Epithelial cell of proximal tubule (primary cell): ENCODE measurements at regions not wholly inside any gene's neighbourhood (a gene's known extent, or its start where the extent isn't known, plus 50 kb on each side); places are given as distances from the start of the nearest gene placed in this dataset.
"Not testable (repeated sequence)": the region's sequence is repeated elsewhere in the genome, so short reads cannot be mapped to it uniquely, and the experiment has no call there.

Experiments used
- DNase-seq: peaks from one replicate; pipeline ENCODE4 v3.0.0-alpha.2; 2011; ENCODE audit warnings: low read depth
- H3K4me3 ChIP-seq: 2 replicates; pipeline ENCODE4 v1.5.1; 2011; ENCODE audit warnings: low read depth, mild to moderate bottlenecking, low read length
- TF ChIP-seq, protein P1 (sequence below): conservative IDR thresholded peaks from 2 replicates; pipeline ENCODE4 v1.5.1; 2012; ENCODE audit warnings: low read depth, mild to moderate bottlenecking, low read length

DNA sequence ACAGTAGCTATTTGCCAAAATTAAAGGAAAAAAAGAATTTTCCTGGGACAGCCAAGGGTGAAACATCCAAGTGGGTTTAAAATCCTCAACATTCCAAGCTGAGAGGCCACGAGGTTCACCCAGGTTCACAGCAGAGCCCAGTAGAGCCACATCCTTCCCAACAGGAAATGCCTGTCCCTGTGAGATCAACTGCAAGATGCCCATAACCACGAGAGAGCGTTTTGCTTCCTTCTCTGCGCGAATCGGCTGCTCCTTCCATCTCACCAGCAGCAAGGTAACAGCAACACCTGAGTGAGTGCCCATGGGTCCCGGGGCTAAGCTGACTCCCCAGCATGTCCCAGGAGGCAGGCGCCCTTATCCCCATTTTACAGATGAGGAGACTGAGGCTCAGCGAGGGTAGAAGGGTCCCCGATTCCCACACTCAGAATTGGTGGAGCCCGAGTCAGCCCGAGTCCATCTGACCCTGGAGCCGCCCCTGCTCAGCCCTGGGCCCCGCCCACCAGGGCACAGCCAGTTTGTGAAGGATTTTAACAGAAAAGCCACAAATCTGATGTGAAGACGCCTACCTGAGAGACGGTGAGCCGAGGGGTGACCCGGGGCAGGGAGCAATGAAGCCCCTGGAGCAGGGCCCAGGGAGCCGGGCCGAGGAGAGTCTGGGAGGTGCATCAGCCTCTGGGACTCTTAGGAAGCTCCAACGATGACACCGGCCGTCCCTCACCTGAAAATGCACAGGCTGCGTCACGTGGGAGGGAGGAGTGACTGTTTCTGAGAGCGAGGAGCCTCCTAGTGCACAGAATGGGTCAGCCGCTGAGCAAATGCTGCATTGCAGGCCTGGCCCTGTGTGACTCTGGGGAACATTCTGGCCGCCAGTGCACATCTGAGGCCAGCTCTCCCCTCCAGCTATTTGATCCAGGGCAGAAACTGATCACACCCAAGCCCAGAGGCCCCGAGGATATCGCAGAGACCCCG lies 236.9 kb upstream of the SFSWAP start:
- TF ChIP-seq, protein P1, sequence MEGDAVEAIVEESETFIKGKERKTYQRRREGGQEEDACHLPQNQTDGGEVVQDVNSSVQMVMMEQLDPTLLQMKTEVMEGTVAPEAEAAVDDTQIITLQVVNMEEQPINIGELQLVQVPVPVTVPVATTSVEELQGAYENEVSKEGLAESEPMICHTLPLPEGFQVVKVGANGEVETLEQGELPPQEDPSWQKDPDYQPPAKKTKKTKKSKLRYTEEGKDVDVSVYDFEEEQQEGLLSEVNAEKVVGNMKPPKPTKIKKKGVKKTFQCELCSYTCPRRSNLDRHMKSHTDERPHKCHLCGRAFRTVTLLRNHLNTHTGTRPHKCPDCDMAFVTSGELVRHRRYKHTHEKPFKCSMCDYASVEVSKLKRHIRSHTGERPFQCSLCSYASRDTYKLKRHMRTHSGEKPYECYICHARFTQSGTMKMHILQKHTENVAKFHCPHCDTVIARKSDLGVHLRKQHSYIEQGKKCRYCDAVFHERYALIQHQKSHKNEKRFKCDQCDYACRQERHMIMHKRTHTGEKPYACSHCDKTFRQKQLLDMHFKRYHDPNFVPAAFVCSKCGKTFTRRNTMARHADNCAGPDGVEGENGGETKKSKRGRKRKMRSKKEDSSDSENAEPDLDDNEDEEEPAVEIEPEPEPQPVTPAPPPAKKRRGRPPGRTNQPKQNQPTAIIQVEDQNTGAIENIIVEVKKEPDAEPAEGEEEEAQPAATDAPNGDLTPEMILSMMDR, result no peak
- DNase-seq, result no peak

DNA sequence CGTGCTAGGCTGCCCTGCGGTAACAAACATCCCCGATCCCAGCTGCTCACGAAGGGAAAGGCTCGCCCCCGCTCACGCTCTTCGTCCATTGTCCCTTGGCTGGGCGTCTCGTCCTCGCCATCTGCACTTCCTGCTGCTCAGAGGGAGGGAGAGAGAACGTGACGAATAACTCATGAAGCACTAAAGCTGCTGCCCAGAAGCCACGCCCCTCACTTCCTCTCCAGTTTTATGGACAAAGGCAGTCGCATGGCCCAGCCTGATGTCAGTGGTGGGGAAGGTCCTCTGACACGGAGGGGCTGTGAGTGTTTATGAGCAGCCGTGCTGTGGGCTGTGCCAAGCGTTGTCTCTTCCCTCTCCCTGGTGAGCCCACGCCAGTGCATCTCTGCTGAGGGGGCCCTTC lies 235.9 kb upstream of the SFSWAP start:
- not testable (repeated sequence) for H3K4me3 ChIP-seq, DNase-seq

More for the DNA sequence above, 236.9 kb upstream of the SFSWAP start:
- no peak overlapping the region for H3K4me3 ChIP-seq

DNA sequence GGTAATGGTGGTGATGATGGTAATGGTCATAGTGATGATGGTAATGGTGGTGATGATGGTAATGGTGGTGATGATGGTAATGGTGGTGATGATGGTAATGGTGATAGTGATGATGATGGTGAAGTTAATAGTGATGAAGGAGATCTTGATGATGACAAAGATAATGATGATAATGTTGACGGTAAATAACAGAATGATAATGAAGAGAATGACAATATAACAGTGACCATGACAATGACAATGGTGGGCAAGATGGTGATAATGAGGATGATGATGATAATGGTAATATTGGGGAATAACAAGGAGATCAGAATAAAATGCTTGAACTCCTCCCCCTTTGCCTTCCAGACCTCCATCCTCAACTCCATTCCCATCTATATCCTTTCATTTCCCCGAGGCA lies 233.3 kb upstream of the SFSWAP start:
- DNase-seq, result no peak
- no peak overlapping the region for H3K4me3 ChIP-seq

DNA sequence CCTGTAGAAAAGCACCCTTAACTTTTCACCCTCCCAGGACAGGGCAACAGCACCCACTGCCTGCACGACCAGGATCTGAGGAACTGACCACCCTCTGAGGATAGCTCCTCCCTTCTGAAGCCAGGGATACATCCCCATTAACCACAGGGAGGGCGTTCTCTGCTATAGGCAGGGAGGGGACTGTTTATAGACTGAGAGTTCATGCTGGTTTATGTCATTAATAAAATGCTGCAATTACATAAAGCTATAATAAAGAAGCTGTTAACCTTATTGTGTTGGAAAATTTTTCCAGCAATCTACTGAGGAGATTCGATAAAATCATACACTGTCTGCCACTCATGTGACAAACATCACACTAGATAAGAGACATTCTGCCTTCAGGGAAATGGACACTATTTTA lies 232.4 kb upstream of the SFSWAP start:
- H3K4me3 ChIP-seq, result no peak overlapping the region
- TF ChIP-seq, protein P1, result no peak
- no peak for DNase-seq

More for the DNA sequence above, 233.3 kb upstream of the SFSWAP start:
- TF ChIP-seq, protein P1, result no peak

DNA sequence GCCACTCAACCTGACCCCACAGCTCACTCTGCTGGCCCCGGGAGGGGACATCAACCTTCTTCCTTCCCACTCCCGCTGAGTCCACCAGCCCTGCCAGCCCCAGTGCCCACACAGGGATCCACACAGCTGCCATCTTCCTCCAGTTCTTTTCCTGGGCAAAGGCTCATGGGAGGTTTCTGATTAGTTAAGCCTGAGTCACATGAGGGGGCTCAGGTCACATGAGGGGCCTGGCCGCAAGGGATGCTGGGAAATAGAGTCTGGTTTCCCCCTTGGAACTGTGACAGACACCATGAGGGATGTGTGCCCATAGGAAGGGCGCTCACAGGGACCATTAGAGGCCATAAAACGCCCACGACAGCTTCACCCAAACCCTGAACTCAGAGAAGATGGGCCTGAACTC lies 228.7 kb upstream of the SFSWAP start:
- TF ChIP-seq, protein P1, result no peak
- no peak for DNase-seq
- H3K4me3 ChIP-seq, result no peak overlapping the region

DNA sequence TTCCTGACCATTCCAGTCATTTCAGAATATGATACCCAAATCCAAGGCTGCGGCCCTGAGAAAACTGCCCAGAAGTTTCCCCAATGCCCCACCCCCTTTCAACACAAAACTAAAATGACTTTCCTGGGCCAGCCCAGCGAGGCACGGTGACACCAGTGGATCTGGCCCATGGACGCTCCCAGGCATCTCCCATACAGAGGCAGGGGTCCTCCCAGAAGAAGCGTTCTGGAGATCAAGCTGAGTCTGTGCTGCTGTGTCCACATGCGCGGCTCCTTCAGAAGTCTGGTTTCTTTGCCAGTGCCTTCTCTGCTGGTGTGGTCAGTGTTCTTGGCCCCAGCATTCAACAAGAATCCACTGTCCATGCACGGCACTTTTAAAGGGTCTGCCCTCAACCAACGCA lies 228.2 kb upstream of the SFSWAP start:
- DNase-seq, result no peak
- TF ChIP-seq, protein P1, result no peak
- no peak overlapping the region for H3K4me3 ChIP-seq

DNA sequence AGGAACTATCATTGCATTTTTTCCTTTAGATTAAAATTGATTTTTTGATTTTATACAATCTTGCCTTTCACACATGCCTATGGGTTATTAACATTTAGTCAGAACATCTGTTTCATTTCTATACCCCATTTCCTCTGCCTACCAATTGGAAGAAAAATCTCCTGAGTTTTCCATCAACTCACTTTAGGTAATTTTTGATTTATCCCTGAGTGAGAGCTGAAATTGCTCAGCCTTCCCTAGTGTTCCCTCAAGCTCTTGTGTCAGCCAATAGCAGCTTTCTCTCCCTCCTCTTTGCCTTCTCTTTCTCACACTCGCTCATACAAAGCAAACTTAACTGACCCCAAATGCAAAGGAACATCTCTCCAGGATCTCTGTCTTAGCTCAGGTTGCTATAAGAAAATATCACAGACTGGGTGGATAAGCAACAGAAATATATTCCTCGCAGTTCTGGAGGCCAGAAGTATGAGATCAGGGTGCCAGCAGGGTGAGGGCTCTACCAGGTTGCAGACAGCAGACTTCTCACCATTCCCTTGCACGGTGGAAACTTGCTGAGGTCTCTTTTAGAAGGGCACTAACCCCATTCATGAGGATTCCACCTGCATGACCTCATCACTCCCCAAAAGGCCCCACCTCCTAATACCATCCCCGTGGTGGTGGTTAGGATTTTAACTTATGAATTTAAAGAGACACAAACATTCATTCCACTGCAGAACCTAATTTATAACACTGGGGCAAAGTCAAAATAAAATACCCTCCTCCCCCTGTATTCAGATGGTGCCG lies 224.2 kb upstream of the SFSWAP start:
- no peak for DNase-seq
- TF ChIP-seq, protein P1, result no peak
- H3K4me3 ChIP-seq, result no peak overlapping the region
